Mucosa of rectum (tissue), 2 donors: ENCODE measurements at regions not wholly inside any gene's neighbourhood (a gene's known extent, or its start where the extent isn't known, plus 50 kb on each side); places are given as distances from the start of the nearest gene placed in this dataset.

Experiments used
- H3K27ac ChIP-seq, 2 donors: one replicate each; pipeline ENCODE4 v1.7.0; 2013; ENCODE audit warnings: inconsistent platforms in 2 of 2, low read depth in 2 of 2, low read length in 2 of 2
- H3K27me3 ChIP-seq, 2 donors: one replicate each; pipeline ENCODE4 v1.7.0; 2013; ENCODE audit warnings: low read length in 2 of 2; ENCODE audit not compliant: control insufficient read depth in 2 of 2, insufficient read depth in 2 of 2
- H3K36me3 ChIP-seq, 2 donors: one replicate each; pipeline ENCODE4 v1.7.0; 2013; ENCODE audit warnings: low read length in 2 of 2; ENCODE audit not compliant: control insufficient read depth in 2 of 2, insufficient read depth in 2 of 2
- H3K4me1 ChIP-seq, 2 donors: one replicate each; pipeline ENCODE4 v1.7.0; 2013; ENCODE audit warnings: low read length in 2 of 2, mild to moderate bottlenecking in 1 of 2; ENCODE audit not compliant: control insufficient read depth in 2 of 2, insufficient read depth in 2 of 2
- H3K4me3 ChIP-seq, 2 donors: one replicate each; pipeline ENCODE4 v1.7.0; 2013; ENCODE audit warnings: low read length in 2 of 2
- H3K9ac ChIP-seq, 2 donors: one replicate each; pipeline ENCODE4 v1.7.0; 2013; ENCODE audit warnings: low read length in 2 of 2, low read depth in 1 of 2, mild to moderate bottlenecking in 1 of 2
- H3K9me3 ChIP-seq, 2 donors: one replicate each; pipeline ENCODE4 v1.7.0; 2013; ENCODE audit warnings: low read length in 2 of 2; ENCODE audit not compliant: control insufficient read depth in 2 of 2
- donor health status: healthy.
- donor health status: Normal muscosa, but diverticular disease.

DNA sequence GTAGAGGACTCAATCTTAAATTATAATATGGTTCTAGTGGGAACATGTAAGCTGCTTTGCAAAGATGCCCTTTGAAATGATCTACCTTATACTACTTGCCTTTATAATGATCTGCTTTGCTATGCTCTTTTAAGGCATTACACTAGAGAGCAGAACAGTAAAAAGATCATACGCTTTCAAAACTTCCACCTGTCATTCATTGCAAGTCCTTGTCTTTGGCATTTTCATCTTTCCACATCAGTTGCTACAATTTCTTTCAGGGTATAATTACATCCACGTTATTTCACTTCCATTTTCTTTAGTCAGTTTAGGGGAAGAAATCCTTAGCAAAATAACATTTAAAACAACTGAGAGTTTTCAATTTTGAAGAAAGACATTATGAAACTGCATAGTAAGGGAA lies 80.3 kb downstream of the ACTBL2 start:
- H3K4me1 ChIP-seq = no peaks in the 10 kb centered on the region
- no peak overlapping the region for H3K4me3 ChIP-seq
- no peaks in the 10 kb centered on the region for H3K36me3 ChIP-seq
- H3K9ac ChIP-seq = no peak overlapping the region
- H3K27ac ChIP-seq = no peak overlapping the region
- no peaks in the 10 kb centered on the region for H3K27me3 ChIP-seq
- H3K9me3 ChIP-seq = no peaks in the 10 kb centered on the region

GRCh38 chr5:57398413-57399093 lies 84.1 kb downstream of the ACTBL2 start:
- Histone ChIP-seq H3K9ac (no peak overlapping the region), H3K4me3 (no peak overlapping the region), H3K27ac (no peak overlapping the region), H3K9me3 (no peaks in the 10 kb centered on the region), H3K36me3 (no peaks in the 10 kb centered on the region), H3K27me3 (no peaks in the 10 kb centered on the region), H3K4me1 (no peaks in the 10 kb centered on the region)

- H3K4me3 ChIP-seq = no peak overlapping the region
- H3K9me3 ChIP-seq = no peaks in the 10 kb centered on the region
- no peaks in the 10 kb centered on the region for H3K27me3 ChIP-seq
- H3K36me3 ChIP-seq = no peaks in the 10 kb centered on the region
- H3K4me1 ChIP-seq = no peaks in the 10 kb centered on the region
- H3K9ac ChIP-seq = no peak overlapping the region
- H3K27ac ChIP-seq = no peak overlapping the region
Observed at GRCh38 chr5:57396701-57397100, 85.9 kb downstream of the ACTBL2 start.

- H3K9me3 ChIP-seq = no peaks in the 10 kb centered on the region
- H3K27ac ChIP-seq = no peak overlapping the region
- H3K27me3 ChIP-seq = no peaks in the 10 kb centered on the region
- H3K4me1 ChIP-seq = no peaks in the 10 kb centered on the region
- no peaks in the 10 kb centered on the region for H3K36me3 ChIP-seq
- no peak overlapping the region for H3K4me3 ChIP-seq
- H3K9ac ChIP-seq = no peak overlapping the region
Observed at GRCh38 chr5:57394421-57395210, 88.0 kb downstream of the ACTBL2 start.

DNA sequence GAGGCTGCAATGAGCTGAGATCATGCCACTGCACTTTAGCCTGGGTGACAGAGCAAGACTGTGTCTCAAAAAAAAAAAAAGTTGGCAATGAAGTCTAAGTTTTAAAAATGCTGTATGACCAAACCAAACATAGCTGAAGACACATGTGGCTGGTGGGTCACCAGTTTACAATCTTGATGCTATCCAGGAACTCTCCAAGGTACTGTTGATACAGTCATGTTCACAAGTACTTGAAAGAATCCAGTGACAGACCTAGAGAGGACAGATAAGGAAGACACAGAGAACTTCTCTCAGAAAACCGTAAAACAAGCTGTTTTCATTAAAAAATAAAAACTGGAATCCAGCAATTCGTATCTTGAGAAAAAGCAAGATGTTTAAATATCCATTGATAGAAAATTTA lies 95.7 kb downstream of the ACTBL2 start:
- Histone ChIP-seq H3K4me1 (no peaks in the 10 kb centered on the region), H3K36me3 (no peaks in the 10 kb centered on the region), H3K27me3 (no peaks in the 10 kb centered on the region), H3K9ac (no peak overlapping the region), H3K4me3 (no peak overlapping the region), H3K9me3 (no peaks in the 10 kb centered on the region), H3K27ac (no peak overlapping the region)

GRCh38 chr5:57383093-57383861 lies 99.3 kb downstream of the ACTBL2 start:
- H3K4me3 ChIP-seq = no peak overlapping the region
- no peaks in the 10 kb centered on the region for H3K27me3 ChIP-seq
- H3K36me3 ChIP-seq = no peaks in the 10 kb centered on the region
- H3K4me1 ChIP-seq = no peaks in the 10 kb centered on the region
- no peaks in the 10 kb centered on the region for H3K9me3 ChIP-seq
- no peak overlapping the region for H3K9ac ChIP-seq
- H3K27ac ChIP-seq = no peak overlapping the region

- Histone ChIP-seq H3K9me3 (no peaks in the 10 kb centered on the region), H3K4me1 (no peaks in the 10 kb centered on the region), H3K9ac (no peak overlapping the region), H3K36me3 (no peaks in the 10 kb centered on the region), H3K4me3 (no peak overlapping the region), H3K27ac (no peak overlapping the region), H3K27me3 (no peaks in the 10 kb centered on the region)
Observed at GRCh38 chr5:57382655-57383054, 100.0 kb downstream of the ACTBL2 start.

DNA sequence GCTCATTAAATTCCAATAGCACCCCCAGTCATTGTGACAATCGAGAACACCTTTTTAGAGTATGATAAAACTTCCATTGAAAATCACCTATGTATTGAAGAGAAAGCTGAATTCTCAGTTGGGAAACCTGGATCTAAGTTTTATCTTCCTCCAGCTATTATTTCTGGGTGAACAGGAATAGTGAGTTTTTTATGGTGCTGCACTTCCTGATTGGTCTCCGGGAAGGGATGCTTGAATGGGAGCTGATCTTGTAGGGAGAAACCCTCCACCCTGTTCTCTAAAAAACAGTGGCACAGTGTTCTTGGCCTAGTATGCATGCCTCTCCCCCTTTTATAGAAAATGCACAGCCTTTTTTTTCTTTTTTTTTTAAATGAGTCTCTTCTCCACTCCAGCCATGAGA lies 112.2 kb downstream of the ACTBL2 start:
- Histone ChIP-seq H3K9me3 (no peaks in the 10 kb centered on the region), H3K36me3 (no peaks in the 10 kb centered on the region), H3K27ac (no peak overlapping the region), H3K27me3 (no peaks in the 10 kb centered on the region), H3K9ac (no peak overlapping the region), H3K4me3 (no peak overlapping the region), H3K4me1 (no peaks in the 10 kb centered on the region)

GRCh38 chr5:57368010-57368409 lies 114.6 kb downstream of the ACTBL2 start:
- Histone ChIP-seq H3K4me1 (no peaks in the 10 kb centered on the region), H3K9me3 (no peaks in the 10 kb centered on the region), H3K9ac (no peak overlapping the region), H3K27ac (no peak overlapping the region), H3K36me3 (no peaks in the 10 kb centered on the region), H3K27me3 (no peaks in the 10 kb centered on the region), H3K4me3 (no peak overlapping the region)

- Histone ChIP-seq H3K9me3 (no peaks in the 10 kb centered on the region), H3K27me3 (no peaks in the 10 kb centered on the region), H3K4me3 (no peak overlapping the region), H3K36me3 (no peaks in the 10 kb centered on the region), H3K9ac (no peak overlapping the region), H3K4me1 (no peaks in the 10 kb centered on the region), H3K27ac (no peak overlapping the region)
Observed at GRCh38 chr5:57366744-57367143, 115.9 kb downstream of the ACTBL2 start.
